ENCODE measurements at regions not wholly inside any gene's neighbourhood (a gene's known extent, or its start where the extent isn't known, plus 50 kb on each side); places are given as distances from the start of the nearest gene placed in this dataset.

DNA sequence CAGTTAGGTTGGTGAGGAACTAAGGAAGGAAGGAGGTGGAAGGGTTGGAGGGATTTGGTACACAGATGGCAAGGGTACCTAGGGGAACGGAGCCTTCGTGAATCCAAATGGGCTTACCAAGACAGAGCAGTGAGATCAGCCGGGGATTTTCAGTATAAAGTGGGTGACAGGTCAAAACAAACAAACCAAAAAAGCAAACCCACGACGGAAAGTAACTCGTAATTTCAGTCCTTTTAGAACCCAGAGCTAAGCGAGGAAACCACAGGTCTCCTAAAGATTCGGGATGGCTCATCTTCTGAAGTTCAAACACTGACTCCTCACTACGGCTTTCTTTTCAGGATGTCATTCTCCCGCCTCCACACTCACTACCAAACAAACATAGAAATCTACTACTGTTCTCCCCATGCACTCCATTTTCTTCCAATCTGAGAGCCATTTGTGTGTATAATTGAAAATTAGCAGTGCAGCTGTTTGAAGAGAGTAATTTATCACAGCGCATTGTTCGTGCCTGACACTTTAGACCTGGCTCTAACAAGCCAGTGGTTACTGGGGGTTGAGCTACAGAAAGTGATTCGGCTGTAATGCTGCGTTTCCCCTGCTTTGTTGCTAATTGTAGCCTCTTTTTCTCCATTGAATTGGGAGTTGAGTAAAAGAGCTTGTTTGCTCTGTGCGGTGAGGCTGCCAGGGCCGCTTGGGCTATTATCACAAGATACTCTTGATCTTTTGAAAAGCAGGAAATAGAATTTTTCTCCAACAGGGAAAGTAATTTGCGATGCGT, 64.7 kb upstream of the CCDC39 start:
- Histone ChIP-seq H3K4me1 (no peaks in the 10 kb centered on the region), H3K27ac (no peak overlapping the region), H3K9me3 (no peaks in the 10 kb centered on the region), H3K4me3 (no peak overlapping the region), H3K27me3 (no peaks in the 10 kb centered on the region), H3K36me3 (no peaks in the 10 kb centered on the region)
- DNase-seq: no peak
- intact Hi-C loops (cut with DNase I): no loop called here
- ATAC-seq: no peak
- TF ChIP-seq, protein P1, sequence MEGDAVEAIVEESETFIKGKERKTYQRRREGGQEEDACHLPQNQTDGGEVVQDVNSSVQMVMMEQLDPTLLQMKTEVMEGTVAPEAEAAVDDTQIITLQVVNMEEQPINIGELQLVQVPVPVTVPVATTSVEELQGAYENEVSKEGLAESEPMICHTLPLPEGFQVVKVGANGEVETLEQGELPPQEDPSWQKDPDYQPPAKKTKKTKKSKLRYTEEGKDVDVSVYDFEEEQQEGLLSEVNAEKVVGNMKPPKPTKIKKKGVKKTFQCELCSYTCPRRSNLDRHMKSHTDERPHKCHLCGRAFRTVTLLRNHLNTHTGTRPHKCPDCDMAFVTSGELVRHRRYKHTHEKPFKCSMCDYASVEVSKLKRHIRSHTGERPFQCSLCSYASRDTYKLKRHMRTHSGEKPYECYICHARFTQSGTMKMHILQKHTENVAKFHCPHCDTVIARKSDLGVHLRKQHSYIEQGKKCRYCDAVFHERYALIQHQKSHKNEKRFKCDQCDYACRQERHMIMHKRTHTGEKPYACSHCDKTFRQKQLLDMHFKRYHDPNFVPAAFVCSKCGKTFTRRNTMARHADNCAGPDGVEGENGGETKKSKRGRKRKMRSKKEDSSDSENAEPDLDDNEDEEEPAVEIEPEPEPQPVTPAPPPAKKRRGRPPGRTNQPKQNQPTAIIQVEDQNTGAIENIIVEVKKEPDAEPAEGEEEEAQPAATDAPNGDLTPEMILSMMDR (IDR thresholded peaks at IDR 0.05): no peak
- no peak for TF ChIP-seq POLR2A (IDR thresholded peaks at IDR 0.05)
- 26% methylated on average over 16 of the region's 18 CpGs for WGBS (ENCODE audit: insufficient coverage, low coverage, low lambda C conversion rate, missing lambda C conversion rate)

- no peak overlapping the region for H3K27ac ChIP-seq
- H3K36me3 ChIP-seq: no peaks in the 10 kb centered on the region
- no peaks in the 10 kb centered on the region for H3K27me3 ChIP-seq
- DNase-seq (no peak), ATAC-seq (peak in 1 of 4 donors; percentile 10)
- 21% methylated on average over 1 of the region's 1 CpG for WGBS (ENCODE audit: insufficient coverage, low coverage, low lambda C conversion rate, missing lambda C conversion rate)
- H3K4me1 ChIP-seq: no peaks in the 10 kb centered on the region
- H3K9me3 ChIP-seq: no peaks in the 10 kb centered on the region
- intact Hi-C loops (cut with DNase I): no loop called here
- no peak overlapping the region for H3K4me3 ChIP-seq
- TF ChIP-seq, protein P1 (IDR thresholded peaks at IDR 0.05): no peak
- no peak for TF ChIP-seq POLR2A (IDR thresholded peaks at IDR 0.05)
Observed at GRCh38 chr3:180747805-180748361, 68.6 kb upstream of the CCDC39 start.

GRCh38 chr3:180749322-180749721, 70.0 kb upstream of the CCDC39 start:
- intact Hi-C loops (cut with DNase I): no loop called here
- DNase-seq (no peak), ATAC-seq (no peak)
- 27% methylated on average over 3 of the region's 3 CpGs for WGBS (ENCODE audit: insufficient coverage, low coverage, low lambda C conversion rate, missing lambda C conversion rate)
- TF ChIP-seq, protein P1 (IDR thresholded peaks at IDR 0.05): no peak
- no peak for TF ChIP-seq POLR2A (IDR thresholded peaks at IDR 0.05)
- Histone ChIP-seq H3K36me3 (no peaks in the 10 kb centered on the region), H3K27me3 (no peaks in the 10 kb centered on the region), H3K4me3 (no peak overlapping the region), H3K27ac (no peak overlapping the region), H3K9me3 (no peaks in the 10 kb centered on the region), H3K4me1 (no peaks in the 10 kb centered on the region)

GRCh38 chr3:180749796-180750195, 70.5 kb upstream of the CCDC39 start:
- Histone ChIP-seq H3K27me3 (no peaks in the 10 kb centered on the region), H3K9me3 (no peaks in the 10 kb centered on the region), H3K27ac (no peak overlapping the region), H3K4me1 (no peaks in the 10 kb centered on the region), H3K36me3 (no peaks in the 10 kb centered on the region), H3K4me3 (no peak overlapping the region)
- ATAC-seq (no peak), DNase-seq (no peak)
- intact Hi-C loops (cut with DNase I): no loop called here
- TF ChIP-seq, protein P1 (IDR thresholded peaks at IDR 0.05): no peak
- no peak for TF ChIP-seq POLR2A (IDR thresholded peaks at IDR 0.05)
